K562 (cell line): ENCODE measurements at regions not wholly inside any gene's neighbourhood (a gene's known extent, or its start where the extent isn't known, plus 50 kb on each side); places are given as distances from the start of the nearest gene placed in this dataset.

ENCODE experiments used
- GABPB1 ChIP-seq: sonication (generic); formaldehyde crosslinking; IDR thresholded peaks from 2 replicates; pipeline ENCODE4 v1.8.0; 2022; ENCODE audit warnings: mild to moderate bottlenecking, missing genetic modification reagents
- NCOA1 ChIP-seq: fragments of 450-650 bp; IDR thresholded peaks from 2 replicates; pipeline ENCODE4 v1.6.1; 2016; ENCODE audit warnings: low read depth
- SNRNP70 ChIP-seq: fragments of 200-400 bp; formaldehyde crosslinking; optimal IDR thresholded peaks from 2 replicates; pipeline ENCODE3; 2017; ENCODE audit warnings: low read depth, low read length
- ZEB2 ChIP-seq: fragments of 450-650 bp; IDR thresholded peaks from 2 replicates; pipeline ENCODE4 v1.6.1; 2016
- ZNF239 ChIP-seq: fragments of 250-450 bp; sonication (Bioruptor Pico); IDR thresholded peaks from 2 replicates; pipeline ENCODE4 v1.4.0; 2020; ENCODE audit warnings: mild to moderate bottlenecking
- TF ChIP-seq, protein P1 (sequence below), 3 experiments: IDR thresholded peaks in 2 of 3; conservative IDR thresholded peaks in 1 of 3; 2 replicates each; pipeline ENCODE4 v1.5.1; 2011 to 2012; ENCODE audit warnings: low read length in 3 of 3, mild to moderate bottlenecking in 3 of 3, control low read depth in 2 of 3, improper control_type of control experiment in 1 of 3, inconsistent platforms in 1 of 3, low read depth in 1 of 3, mixed read lengths in 1 of 3, moderate library complexity in 1 of 3; ENCODE audit not compliant: insufficient read depth in 2 of 3
- TF ChIP-seq, protein P2 (sequence below): fragments of 450-650 bp; formaldehyde crosslinking; IDR thresholded peaks from 2 replicates; pipeline ENCODE4 v1.4.0; 2020; ENCODE audit warnings: mild to moderate bottlenecking
- TF ChIP-seq, protein P3 (sequence below): sonication (generic); IDR thresholded peaks from 2 replicates; pipeline ENCODE4 v1.6.1; 2016

DNA sequence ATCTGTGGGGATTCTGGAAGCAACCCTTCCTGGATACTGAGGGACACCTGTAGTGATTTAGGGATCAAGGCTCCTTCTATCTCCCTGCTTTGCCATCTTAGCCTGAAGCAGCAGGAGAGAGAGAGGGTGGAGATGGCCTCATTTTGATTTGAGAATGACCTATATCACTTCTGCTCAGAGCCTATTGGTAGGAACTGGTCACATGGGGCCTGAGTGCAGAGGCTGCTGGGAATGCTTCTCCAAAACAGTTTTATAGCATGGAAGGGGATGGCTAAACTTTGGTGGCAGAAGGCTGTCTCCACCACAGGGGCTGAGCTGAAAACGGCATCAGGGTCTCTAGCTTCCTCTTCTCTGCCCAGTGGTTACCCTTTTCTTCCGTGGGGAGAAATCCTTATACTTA is 105.8 kb downstream of the TBX19 start:
- TF ChIP-seq NCOA1 = no peak
- no peak for TF ChIP-seq ZNF239 (CRISPR knock-in tag)
- no peak for TF ChIP-seq ZEB2
- TF ChIP-seq, protein P1, sequence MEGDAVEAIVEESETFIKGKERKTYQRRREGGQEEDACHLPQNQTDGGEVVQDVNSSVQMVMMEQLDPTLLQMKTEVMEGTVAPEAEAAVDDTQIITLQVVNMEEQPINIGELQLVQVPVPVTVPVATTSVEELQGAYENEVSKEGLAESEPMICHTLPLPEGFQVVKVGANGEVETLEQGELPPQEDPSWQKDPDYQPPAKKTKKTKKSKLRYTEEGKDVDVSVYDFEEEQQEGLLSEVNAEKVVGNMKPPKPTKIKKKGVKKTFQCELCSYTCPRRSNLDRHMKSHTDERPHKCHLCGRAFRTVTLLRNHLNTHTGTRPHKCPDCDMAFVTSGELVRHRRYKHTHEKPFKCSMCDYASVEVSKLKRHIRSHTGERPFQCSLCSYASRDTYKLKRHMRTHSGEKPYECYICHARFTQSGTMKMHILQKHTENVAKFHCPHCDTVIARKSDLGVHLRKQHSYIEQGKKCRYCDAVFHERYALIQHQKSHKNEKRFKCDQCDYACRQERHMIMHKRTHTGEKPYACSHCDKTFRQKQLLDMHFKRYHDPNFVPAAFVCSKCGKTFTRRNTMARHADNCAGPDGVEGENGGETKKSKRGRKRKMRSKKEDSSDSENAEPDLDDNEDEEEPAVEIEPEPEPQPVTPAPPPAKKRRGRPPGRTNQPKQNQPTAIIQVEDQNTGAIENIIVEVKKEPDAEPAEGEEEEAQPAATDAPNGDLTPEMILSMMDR (IDR thresholded peaks at IDR 0.05 in 2 of 3, conservative IDR thresholded peaks at IDR 0.05 in 1 of 3; ENCODE audit: insufficient read depth in 2 of 3, low read depth in 1 of 3, low read length in 3 of 3) = no peak
- no peak for TF ChIP-seq SNRNP70
- TF ChIP-seq, protein P2, sequence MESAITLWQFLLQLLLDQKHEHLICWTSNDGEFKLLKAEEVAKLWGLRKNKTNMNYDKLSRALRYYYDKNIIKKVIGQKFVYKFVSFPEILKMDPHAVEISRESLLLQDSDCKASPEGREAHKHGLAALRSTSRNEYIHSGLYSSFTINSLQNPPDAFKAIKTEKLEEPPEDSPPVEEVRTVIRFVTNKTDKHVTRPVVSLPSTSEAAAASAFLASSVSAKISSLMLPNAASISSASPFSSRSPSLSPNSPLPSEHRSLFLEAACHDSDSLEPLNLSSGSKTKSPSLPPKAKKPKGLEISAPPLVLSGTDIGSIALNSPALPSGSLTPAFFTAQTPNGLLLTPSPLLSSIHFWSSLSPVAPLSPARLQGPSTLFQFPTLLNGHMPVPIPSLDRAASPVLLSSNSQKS (CRISPR knock-in tag) = no peak
- TF ChIP-seq GABPB1 (CRISPR knock-in tag) = no peak
- TF ChIP-seq, protein P3, sequence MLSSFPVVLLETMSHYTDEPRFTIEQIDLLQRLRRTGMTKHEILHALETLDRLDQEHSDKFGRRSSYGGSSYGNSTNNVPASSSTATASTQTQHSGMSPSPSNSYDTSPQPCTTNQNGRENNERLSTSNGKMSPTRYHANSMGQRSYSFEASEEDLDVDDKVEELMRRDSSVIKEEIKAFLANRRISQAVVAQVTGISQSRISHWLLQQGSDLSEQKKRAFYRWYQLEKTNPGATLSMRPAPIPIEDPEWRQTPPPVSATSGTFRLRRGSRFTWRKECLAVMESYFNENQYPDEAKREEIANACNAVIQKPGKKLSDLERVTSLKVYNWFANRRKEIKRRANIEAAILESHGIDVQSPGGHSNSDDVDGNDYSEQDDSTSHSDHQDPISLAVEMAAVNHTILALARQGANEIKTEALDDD = no peak
